Iris pigment epithelial cell (primary cell): ENCODE measurements at regions not wholly inside any gene's neighbourhood (a gene's known extent, or its start where the extent isn't known, plus 50 kb on each side); places are given as distances from the start of the nearest gene placed in this dataset.

Experiments
- DNase-seq: peaks from one replicate; pipeline ENCODE4 v3.0.0-alpha.2; 2011; ENCODE audit warnings: low read depth

GRCh38 chr4:114537352-114537751 is 61.3 kb upstream of the UGT8 start:
- no peak for DNase-seq

- DNase-seq, result no peak
These were observed 60.5 kb upstream of the UGT8 start for GRCh38 chr4:114538012-114538617.

- DNase-seq, result no peak
These were observed 58.6 kb upstream of the UGT8 start for GRCh38 chr4:114539985-114540384.

GRCh38 chr4:114547340-114548134 is 51.1 kb upstream of the UGT8 start:
- no peak for DNase-seq
